HEK293 (cell line): ENCODE measurements at regions not wholly inside any gene's neighbourhood (a gene's known extent, or its start where the extent isn't known, plus 50 kb on each side); places are given as distances from the start of the nearest gene placed in this dataset.
A peak's percentile ranks its signal among the peaks of the same experiment; 100 is the strongest.

Experiments
- BCL6B ChIP-seq: fragments of 450-650 bp; formaldehyde crosslinking; IDR thresholded peaks from 2 replicates; pipeline ENCODE4 v1.5.1; 2017; ENCODE audit warnings: missing biosample characterization, missing genetic modification characterization
- GFI1B ChIP-seq: fragments of 450-650 bp; formaldehyde crosslinking; IDR thresholded peaks from 2 replicates; pipeline ENCODE4 v1.5.1; 2016; ENCODE audit warnings: missing biosample characterization, missing genetic modification characterization
- KLF1 ChIP-seq: fragments of 450-650 bp; formaldehyde crosslinking; IDR thresholded peaks from 2 replicates; pipeline ENCODE4 v1.5.1; 2016; ENCODE audit warnings: missing biosample characterization, missing genetic modification characterization
- KLF17 ChIP-seq: fragments of 450-650 bp; formaldehyde crosslinking; IDR thresholded peaks from 2 replicates; pipeline ENCODE4 v1.5.1; 2016; ENCODE audit warnings: missing biosample characterization, missing genetic modification characterization
- KLF7 ChIP-seq: fragments of 450-650 bp; formaldehyde crosslinking; IDR thresholded peaks from 2 replicates; pipeline ENCODE4 v1.5.1; 2016; ENCODE audit warnings: missing biosample characterization, missing genetic modification characterization, borderline replicate concordance
- KLF9 ChIP-seq: fragments of 450-650 bp; formaldehyde crosslinking; IDR thresholded peaks from 2 replicates; pipeline ENCODE4 v1.5.1; 2016; ENCODE audit warnings: missing biosample characterization, missing genetic modification characterization, low read depth
- RBAK ChIP-seq: fragments of 450-650 bp; formaldehyde crosslinking; IDR thresholded peaks from 2 replicates; pipeline ENCODE4 v1.5.1; 2016; ENCODE audit warnings: missing biosample characterization, missing genetic modification characterization
- REPIN1 ChIP-seq: fragments of 450-650 bp; formaldehyde crosslinking; IDR thresholded peaks from 2 replicates; pipeline ENCODE4 v1.5.1; 2017; ENCODE audit warnings: missing biosample characterization, missing genetic modification characterization, low read depth
- SP2 ChIP-seq: fragments of 450-650 bp; formaldehyde crosslinking; IDR thresholded peaks from 2 replicates; pipeline ENCODE4 v1.5.1; 2016; ENCODE audit warnings: missing biosample characterization, missing genetic modification characterization
- TCF7L2 ChIP-seq: IDR thresholded peaks from 2 replicates; pipeline ENCODE4 v1.6.1; 2011; ENCODE audit warnings: low read depth, mild to moderate bottlenecking, inconsistent platforms, low read length, moderate library complexity, borderline replicate concordance
- ZBTB26 ChIP-seq: fragments of 450-650 bp; formaldehyde crosslinking; optimal IDR thresholded peaks from 2 replicates; pipeline ENCODE3; 2016; ENCODE audit warnings: missing biosample characterization, mild to moderate bottlenecking, missing genetic modification characterization
- ZBTB48 ChIP-seq: fragments of 450-650 bp; formaldehyde crosslinking; IDR thresholded peaks from 2 replicates; pipeline ENCODE4 v1.5.1; 2016; ENCODE audit warnings: missing biosample characterization, missing genetic modification characterization
- ZIC2 ChIP-seq: fragments of 450-650 bp; formaldehyde crosslinking; IDR thresholded peaks from 2 replicates; pipeline ENCODE4 v1.5.1; 2016; ENCODE audit warnings: missing biosample characterization, missing genetic modification characterization
- ZNF114 ChIP-seq: fragments of 450-650 bp; formaldehyde crosslinking; IDR thresholded peaks from 2 replicates; pipeline ENCODE4 v1.5.0; 2017; ENCODE audit warnings: missing biosample characterization, missing genetic modification characterization
- ZNF138 ChIP-seq: fragments of 450-650 bp; formaldehyde crosslinking; IDR thresholded peaks from 2 replicates; pipeline ENCODE4 v1.5.1; 2016; ENCODE audit warnings: missing biosample characterization, missing genetic modification characterization, borderline replicate concordance
- ZNF169 ChIP-seq: fragments of 450-650 bp; formaldehyde crosslinking; IDR thresholded peaks from 2 replicates; pipeline ENCODE4 v1.5.1; 2016; ENCODE audit warnings: missing biosample characterization, missing genetic modification characterization
- ZNF202 ChIP-seq: fragments of 450-650 bp; formaldehyde crosslinking; IDR thresholded peaks from 2 replicates; pipeline ENCODE4 v1.5.1; 2016; ENCODE audit warnings: missing biosample characterization, missing genetic modification characterization, borderline replicate concordance
- ZNF239 ChIP-seq: fragments of 450-650 bp; formaldehyde crosslinking; IDR thresholded peaks from 2 replicates; pipeline ENCODE4 v1.5.1; 2016; ENCODE audit warnings: missing biosample characterization, missing genetic modification characterization
- ZNF266 ChIP-seq: fragments of 450-650 bp; formaldehyde crosslinking; IDR thresholded peaks from 2 replicates; pipeline ENCODE4 v1.5.1; 2016; ENCODE audit warnings: missing biosample characterization, missing genetic modification characterization, low read depth
- ZNF280C ChIP-seq: fragments of 450-650 bp; formaldehyde crosslinking; IDR thresholded peaks from 2 replicates; pipeline ENCODE4 v1.5.1; 2016; ENCODE audit warnings: missing biosample characterization, missing genetic modification characterization
- ZNF335 ChIP-seq: fragments of 450-650 bp; formaldehyde crosslinking; conservative IDR thresholded peaks from 2 replicates; pipeline ENCODE4 v1.5.1; 2016; ENCODE audit warnings: missing biosample characterization, missing genetic modification characterization
- ZNF362 ChIP-seq: fragments of 450-650 bp; formaldehyde crosslinking; IDR thresholded peaks from 2 replicates; pipeline ENCODE4 v1.5.1; 2016; ENCODE audit warnings: missing biosample characterization, missing genetic modification characterization
- ZNF394 ChIP-seq: fragments of 450-650 bp; formaldehyde crosslinking; IDR thresholded peaks from 2 replicates; pipeline ENCODE4 v1.5.1; 2016; ENCODE audit warnings: missing biosample characterization, missing genetic modification characterization, mild to moderate bottlenecking, moderate library complexity, borderline replicate concordance
- ZNF404 ChIP-seq: fragments of 450-650 bp; formaldehyde crosslinking; IDR thresholded peaks from 2 replicates; pipeline ENCODE4 v1.5.1; 2017; ENCODE audit warnings: missing biosample characterization, missing genetic modification characterization
- ZNF423 ChIP-seq: fragments of 450-650 bp; formaldehyde crosslinking; IDR thresholded peaks from 2 replicates; pipeline ENCODE4 v1.5.1; 2016; ENCODE audit warnings: missing biosample characterization, missing genetic modification characterization
- ZNF510 ChIP-seq: fragments of 450-650 bp; formaldehyde crosslinking; IDR thresholded peaks from 2 replicates; pipeline ENCODE4 v1.5.1; 2018; ENCODE audit warnings: mild to moderate bottlenecking, missing genetic modification characterization, missing biosample characterization; ENCODE audit not compliant: insufficient replicate concordance
- ZNF529 ChIP-seq: fragments of 450-650 bp; formaldehyde crosslinking; IDR thresholded peaks from 2 replicates; pipeline ENCODE4 v1.5.1; 2017; ENCODE audit warnings: missing genetic modification characterization, missing biosample characterization; ENCODE audit not compliant: insufficient replicate concordance
- ZNF585B ChIP-seq: fragments of 450-650 bp; formaldehyde crosslinking; IDR thresholded peaks from 2 replicates; pipeline ENCODE4 v1.5.1; 2016; ENCODE audit warnings: missing biosample characterization, missing genetic modification characterization
- ZNF654 ChIP-seq: fragments of 450-650 bp; formaldehyde crosslinking; IDR thresholded peaks from 2 replicates; pipeline ENCODE4 v1.5.1; 2016; ENCODE audit warnings: low read depth, missing biosample characterization, missing genetic modification characterization
- ZNF664 ChIP-seq: fragments of 450-650 bp; formaldehyde crosslinking; IDR thresholded peaks from 2 replicates; pipeline ENCODE4 v1.5.1; 2016; ENCODE audit warnings: missing biosample characterization, missing genetic modification characterization
- ZNF704 ChIP-seq: fragments of 450-650 bp; formaldehyde crosslinking; IDR thresholded peaks from 2 replicates; pipeline ENCODE4 v1.5.1; 2016; ENCODE audit warnings: missing biosample characterization, missing genetic modification characterization
- ZSCAN23 ChIP-seq: fragments of 450-650 bp; formaldehyde crosslinking; IDR thresholded peaks from 2 replicates; pipeline ENCODE4 v1.5.1; 2016; ENCODE audit warnings: missing biosample characterization, missing genetic modification characterization

GRCh38 chr1:82223091-82223490 is 422.4 kb downstream of the ADGRL2 start (continued):
- no peak for TF ChIP-seq ZNF280C (tag by site-specific recombination)
- no peak for TF ChIP-seq ZSCAN23 (tag by site-specific recombination)
- TF ChIP-seq ZNF169 (tag by site-specific recombination) = no peak
- TF ChIP-seq KLF9 (tag by site-specific recombination) = no peak
- no peak for TF ChIP-seq TCF7L2
- peak; percentile 37 for TF ChIP-seq ZNF510 (tag by site-specific recombination)
- 0 out of 2 replicates have a peak, but pooled peaks have one; percentile 22 for TF ChIP-seq ZNF664 (tag by site-specific recombination)
- TF ChIP-seq KLF17 = no peak
- no peak for TF ChIP-seq ZNF114
- no peak; the same call in 1 of the 2 replicates for TF ChIP-seq ZNF202 (tag by site-specific recombination)
- TF ChIP-seq REPIN1 (tag by site-specific recombination) = no peak
- TF ChIP-seq KLF1 (tag by site-specific recombination) = no peak
- no peak for TF ChIP-seq ZNF585B (tag by site-specific recombination)
- TF ChIP-seq KLF7 = no peak
- TF ChIP-seq ZNF266 (tag by site-specific recombination) = peak; percentile 92
- TF ChIP-seq GFI1B (tag by site-specific recombination) = no peak
- TF ChIP-seq RBAK (tag by site-specific recombination) = no peak
- 0 out of 2 replicates have a peak, but pooled peaks have one; percentile 47 for TF ChIP-seq ZNF404 (tag by site-specific recombination)
- TF ChIP-seq SP2 = no peak
- no peak for TF ChIP-seq ZNF239
- TF ChIP-seq ZNF529 (tag by site-specific recombination) = peak; percentile 19
- peak; percentile 20; the same call in 1 of the 2 replicates for TF ChIP-seq ZNF654 (tag by site-specific recombination)
- TF ChIP-seq BCL6B (tag by site-specific recombination) = no peak
- 0 out of 2 replicates have a peak, but pooled peaks have one; percentile 48 for TF ChIP-seq ZNF138 (tag by site-specific recombination)
- no peak for TF ChIP-seq ZNF423
- no peak for TF ChIP-seq ZBTB48 (tag by site-specific recombination)
- TF ChIP-seq ZNF335 = no peak
- no peak for TF ChIP-seq ZNF362 (tag by site-specific recombination)
- no peak for TF ChIP-seq ZBTB26 (tag by site-specific recombination)
- TF ChIP-seq ZNF704 (tag by site-specific recombination) = 0 out of 2 replicates have a peak, but pooled peaks have one; percentile 59
- TF ChIP-seq ZNF394 (tag by site-specific recombination) = peak; percentile 87; the same call in 1 of the 2 replicates
- TF ChIP-seq ZIC2 (tag by site-specific recombination) = no peak
